ENCODE measurements at regions not wholly inside any gene's neighbourhood (a gene's known extent, or its start where the extent isn't known, plus 50 kb on each side); places are given as distances from the start of the nearest gene placed in this dataset.

- Histone ChIP-seq H3K4me3 (replicated peaks in 1 of 2; ENCODE audit: low read depth in 1 of 2, low read length in 2 of 2) (no peak overlapping the region), H2AFZ (ENCODE audit: low read depth, low read length, poor library complexity, severe bottlenecking) (no peak overlapping the region), H3K4me2 (ENCODE audit: low read length) (no peak overlapping the region), H3K9me2 (ENCODE audit: insufficient read depth) (no peaks in the 10 kb centered on the region), H3K79me2 (ENCODE audit: insufficient read depth, low read length) (no peaks in the 10 kb centered on the region), H3K9me3 (ENCODE audit: control insufficient read depth in 1 of 2, insufficient read depth in 1 of 2, low read depth in 1 of 2, low read length in 2 of 2) (no peaks in the 10 kb centered on the region), H3K27ac (ENCODE audit: low read depth, low read length) (no peak overlapping the region), H3K9ac (ENCODE audit: low read length) (no peak overlapping the region), H3K36me3 (ENCODE audit: control insufficient read depth in 1 of 2, insufficient read depth in 2 of 2, low read length in 2 of 2) (no peaks in the 10 kb centered on the region), H4K20me1 (ENCODE audit: insufficient read depth) (no peaks in the 10 kb centered on the region), H3K27me3 (ENCODE audit: insufficient read depth, low read length) (peaks cover 43% of the 10 kb centered on the region), H3K4me1 (ENCODE audit: control insufficient read depth in 1 of 2, insufficient read depth in 2 of 2, low read length in 2 of 2) (no peaks in the 10 kb centered on the region)
- CTCF ChIA-PET, result no interaction called here
- ATAC-seq (no peak), DNase-seq (ENCODE audit: low read depth, low spot score) (no peak)
- POLR2A ChIA-PET, result no interaction called here
- BruUV-seq (replicated peaks), result no TSS peak
- TF ChIP-seq SP1 (IDR thresholded peaks at IDR 0.05; ENCODE audit: low read depth) (no peak), ATF3 (IDR thresholded peaks at IDR 0.05) (no peak), POLR2A (IDR thresholded peaks at IDR 0.05; ENCODE audit: borderline replicate concordance, extremely low read depth, insufficient read depth, insufficient read length) (no peak), SRF (IDR thresholded peaks at IDR 0.05; ENCODE audit: low read depth) (no peak), SIN3A (IDR thresholded peaks at IDR 0.05; ENCODE audit: low read depth) (no peak), ZFX (IDR thresholded peaks at IDR 0.05) (no peak)
- intact Hi-C loops (cut with micrococcal nuclease), result no loop called here
- RAD21 ChIA-PET (ENCODE audit: low non-redundant PET in 1 of 2, low total read pairs in 2 of 2, uncharacterized antibody in 2 of 2, unreplicated experiment in 2 of 2), result no interaction called here
Observed at GRCh38 chr2:221915926-221916325, 343.8 kb upstream of the EPHA4 start.

- CTCF ChIA-PET, result no interaction called here
- no peak overlapping the region for H3K9ac ChIP-seq (ENCODE audit: low read length)
- no peaks in the 10 kb centered on the region for H3K9me2 ChIP-seq (ENCODE audit: insufficient read depth)
- H3K36me3 ChIP-seq (ENCODE audit: control insufficient read depth in 1 of 2, insufficient read depth in 2 of 2, low read length in 2 of 2), result no peaks in the 10 kb centered on the region
- H3K4me1 ChIP-seq (ENCODE audit: control insufficient read depth in 1 of 2, insufficient read depth in 2 of 2, low read length in 2 of 2), result no peaks in the 10 kb centered on the region
- H3K4me2 ChIP-seq (ENCODE audit: low read length), result no peak overlapping the region
- DNase-seq (ENCODE audit: low read depth, low spot score) (no peak), ATAC-seq (no peak)
- no peaks in the 10 kb centered on the region for H4K20me1 ChIP-seq (ENCODE audit: insufficient read depth)
- RAD21 ChIA-PET (ENCODE audit: low non-redundant PET in 1 of 2, low total read pairs in 2 of 2, uncharacterized antibody in 2 of 2, unreplicated experiment in 2 of 2), result no interaction called here
- no TSS peak for BruUV-seq (replicated peaks)
- no peaks in the 10 kb centered on the region for H3K9me3 ChIP-seq (ENCODE audit: control insufficient read depth in 1 of 2, insufficient read depth in 1 of 2, low read depth in 1 of 2, low read length in 2 of 2)
- POLR2A ChIA-PET, result no interaction called here
- peaks cover 37% of the 10 kb centered on the region for H3K27me3 ChIP-seq (ENCODE audit: insufficient read depth, low read length)
- no peak overlapping the region for H3K27ac ChIP-seq (ENCODE audit: low read depth, low read length)
- H3K4me3 ChIP-seq (replicated peaks in 1 of 2; ENCODE audit: low read depth in 1 of 2, low read length in 2 of 2), result no peak overlapping the region
- H2AFZ ChIP-seq (ENCODE audit: low read depth, low read length, poor library complexity, severe bottlenecking), result no peak overlapping the region
- intact Hi-C loops (cut with micrococcal nuclease), result no loop called here
- H3K79me2 ChIP-seq (ENCODE audit: insufficient read depth, low read length), result no peaks in the 10 kb centered on the region
- TF ChIP-seq POLR2AphosphoS5 (IDR thresholded peaks at IDR 0.05; ENCODE audit: low read depth, low read length), result no peak
- TF ChIP-seq CTCF (IDR thresholded peaks at IDR 0.05 in 2 of 3, conservative IDR thresholded peaks at IDR 0.05 in 1 of 3; ENCODE audit: borderline replicate concordance in 1 of 3, insufficient read depth in 1 of 3, low read depth in 2 of 3, low read length in 2 of 3), result no peak
- no peak for TF ChIP-seq POLR2A (IDR thresholded peaks at IDR 0.05; ENCODE audit: borderline replicate concordance, extremely low read depth, insufficient read depth, insufficient read length)
- no peak for TF ChIP-seq ATF3 (IDR thresholded peaks at IDR 0.05)
- no peak for TF ChIP-seq ZFX (IDR thresholded peaks at IDR 0.05)
- TF ChIP-seq YY1 (IDR thresholded peaks at IDR 0.05; ENCODE audit: extremely low read depth, insufficient replicate concordance, low read depth, low read length), result no peak
- TF ChIP-seq CEBPB (IDR thresholded peaks at IDR 0.05; ENCODE audit: low read depth), result no peak
- TF ChIP-seq ELF1 (IDR thresholded peaks at IDR 0.05; ENCODE audit: borderline replicate concordance, low read depth), result no peak
- no peak for TF ChIP-seq REST (IDR thresholded peaks at IDR 0.05; ENCODE audit: low read depth)
- no peak for TF ChIP-seq FOSL1 (IDR thresholded peaks at IDR 0.05; ENCODE audit: low read depth)
- no peak for TF ChIP-seq SRF (IDR thresholded peaks at IDR 0.05; ENCODE audit: low read depth)
- no peak for TF ChIP-seq SIN3A (IDR thresholded peaks at IDR 0.05; ENCODE audit: low read depth)
- TF ChIP-seq EGR1 (IDR thresholded peaks at IDR 0.05; ENCODE audit: low read depth), result no peak
- TF ChIP-seq CBX3 (IDR thresholded peaks at IDR 0.05; ENCODE audit: low read depth), result no peak
- TF ChIP-seq MAX (IDR thresholded peaks at IDR 0.05), result no peak
Observed at GRCh38 chr2:221914334-221914880, 342.3 kb upstream of the EPHA4 start.

Data from HCT116 (cell line).